HEK293 (cell line): ENCODE measurements at regions not wholly inside any gene's neighbourhood (a gene's known extent, or its start where the extent isn't known, plus 50 kb on each side); places are given as distances from the start of the nearest gene placed in this dataset.

Experiments used
- CTCF ChIP-seq: fragments of 450-650 bp; formaldehyde crosslinking; IDR thresholded peaks from 2 replicates; pipeline ENCODE4 v1.5.1; 2016; ENCODE audit warnings: missing biosample characterization, missing genetic modification characterization
- PATZ1 ChIP-seq: fragments of 450-650 bp; formaldehyde crosslinking; IDR thresholded peaks from 2 replicates; pipeline ENCODE4 v1.5.1; 2016; ENCODE audit warnings: missing biosample characterization, missing genetic modification characterization
- PBX3 ChIP-seq: sonication (generic); formaldehyde crosslinking; IDR thresholded peaks from 2 replicates; pipeline ENCODE4 v1.8.1; 2022; ENCODE audit warnings: mild to moderate bottlenecking, moderate library complexity, missing genetic modification reagents
- REST ChIP-seq: fragments of 450-650 bp; formaldehyde crosslinking; IDR thresholded peaks from 2 replicates; pipeline ENCODE4 v1.5.1; 2016; ENCODE audit warnings: missing biosample characterization, missing genetic modification characterization
- SETDB1 ChIP-seq: IDR thresholded peaks from one replicate; pipeline ENCODE4 v1.6.1; 2017; ENCODE audit warnings: mild to moderate bottlenecking, low read length, moderate library complexity, mixed read lengths; ENCODE audit not compliant: insufficient read length
- YY1 ChIP-seq: fragments of 450-650 bp; formaldehyde crosslinking; IDR thresholded peaks from 2 replicates; pipeline ENCODE4 v1.5.1; 2018; ENCODE audit warnings: missing biosample characterization, missing genetic modification characterization
- ZBTB8A ChIP-seq: fragments of 450-650 bp; formaldehyde crosslinking; IDR thresholded peaks from 2 replicates; pipeline ENCODE4 v1.5.1; 2016; ENCODE audit warnings: missing biosample characterization, missing genetic modification characterization
- ZNF10 ChIP-seq: fragments of 450-650 bp; formaldehyde crosslinking; IDR thresholded peaks from 2 replicates; pipeline ENCODE4 v1.5.1; 2017; ENCODE audit warnings: missing biosample characterization, missing genetic modification characterization
- ZNF138 ChIP-seq: fragments of 450-650 bp; formaldehyde crosslinking; IDR thresholded peaks from 2 replicates; pipeline ENCODE4 v1.5.1; 2016; ENCODE audit warnings: missing biosample characterization, missing genetic modification characterization, borderline replicate concordance
- ZNF175 ChIP-seq: fragments of 450-650 bp; formaldehyde crosslinking; IDR thresholded peaks from 2 replicates; pipeline ENCODE4 v1.5.1; 2016; ENCODE audit warnings: missing biosample characterization, missing genetic modification characterization
- ZNF274 ChIP-seq, 2 experiments: fragments of 200-500 bp in 1 of 2; fragments of 450-650 bp in 1 of 2; sonication (Bioruptor generic) in 1 of 2; formaldehyde crosslinking in 1 of 2; IDR thresholded peaks; 2 replicates each; pipeline versions ENCODE4 v1.5.1 to v1.6.1; 2014 to 2016; ENCODE audit warnings: borderline replicate concordance in 1 of 2, inconsistent platforms in 1 of 2, low read length in 1 of 2, missing biosample characterization in 1 of 2, missing genetic modification characterization in 1 of 2
- ZNF629 ChIP-seq: fragments of 450-650 bp; formaldehyde crosslinking; IDR thresholded peaks from 2 replicates; pipeline ENCODE4 v1.5.1; 2017; ENCODE audit warnings: missing biosample characterization, missing genetic modification characterization
- ZNF777 ChIP-seq: fragments of 450-650 bp; formaldehyde crosslinking; IDR thresholded peaks from 2 replicates; pipeline ENCODE4 v1.5.1; 2017; ENCODE audit warnings: missing biosample characterization, missing genetic modification characterization, borderline replicate concordance

GRCh38 chr1:82525378-82525777 is 724.6 kb downstream of the ADGRL2 start:
- no peak for TF ChIP-seq YY1 (tag by site-specific recombination)
- TF ChIP-seq ZNF274 (IDR thresholded peaks at IDR 0.05; ENCODE audit: low read length), result no peak
- no peak for TF ChIP-seq ZNF274 (tag by site-specific recombination; IDR thresholded peaks at IDR 0.05; ENCODE audit: borderline replicate concordance)
- no peak for TF ChIP-seq CTCF (tag by site-specific recombination)
- no peak for TF ChIP-seq SETDB1
- no peak for TF ChIP-seq ZNF777 (tag by site-specific recombination)
- TF ChIP-seq ZNF629 (tag by site-specific recombination), result no peak
- TF ChIP-seq PATZ1 (tag by site-specific recombination), result no peak
- TF ChIP-seq ZBTB8A (tag by site-specific recombination), result no peak
- TF ChIP-seq REST (tag by site-specific recombination), result no peak
- no peak for TF ChIP-seq ZNF175 (tag by site-specific recombination)
- TF ChIP-seq ZNF138 (tag by site-specific recombination), result no peak
- TF ChIP-seq ZNF10, result no peak
- no peak for TF ChIP-seq PBX3 (CRISPR knock-in tag)
